Neural cell (in vitro differentiated cells): ENCODE measurements at regions not wholly inside any gene's neighbourhood (a gene's known extent, or its start where the extent isn't known, plus 50 kb on each side); places are given as distances from the start of the nearest gene placed in this dataset.

ENCODE experiments used
- H2AFZ ChIP-seq: fragments of 200-600, 300-800 bp; sonication (generic), shearing (Covaris generic); 2 replicates; pipeline ENCODE4 v1.6.0; 2014; ENCODE audit warnings: low read depth, mild to moderate bottlenecking, antibody characterized with exemption, low read length, moderate library complexity
- H3F3A ChIP-seq: fragments of 200-600 bp; shearing (Covaris generic); 2 replicates; pipeline ENCODE4 v1.6.1; 2016; ENCODE audit warnings: mild to moderate bottlenecking, moderate library complexity, mixed read lengths, antibody characterized with exemption, low read length; ENCODE audit not compliant: insufficient read depth, poor library complexity, severe bottlenecking
- H3K27ac ChIP-seq: fragments of 200-600, 300-800 bp; sonication (generic), shearing (Covaris generic); 2 replicates; pipeline ENCODE4 v1.5.1; 2014; ENCODE audit warnings: mild to moderate bottlenecking, low read length, moderate library complexity
- H3K27me3 ChIP-seq: fragments of 300-800, 200-600 bp; sonication (generic), shearing (Covaris generic); 2 replicates; pipeline ENCODE4 v1.6.0; 2014; ENCODE audit warnings: mild to moderate bottlenecking, low read depth, low read length, moderate library complexity; ENCODE audit not compliant: insufficient read depth
- H3K36me3 ChIP-seq: fragments of 300-800, 200-600 bp; sonication (generic), shearing (Covaris generic); 2 replicates; pipeline ENCODE4 v1.5.1; 2014; ENCODE audit warnings: mild to moderate bottlenecking, antibody characterized with exemption, low read length, moderate library complexity; ENCODE audit not compliant: insufficient read depth
- H3K4me2 ChIP-seq: fragments of 300-800, 200-600 bp; sonication (generic), shearing (Covaris generic); 2 replicates; pipeline ENCODE4 v1.6.0; 2014; ENCODE audit warnings: mild to moderate bottlenecking, low read length
- H3K4me3 ChIP-seq: fragments of 300-800, 200-600 bp; sonication (generic), shearing (Covaris generic); 2 replicates; pipeline ENCODE4 v1.5.1; 2014; ENCODE audit warnings: mild to moderate bottlenecking, low read length, moderate library complexity
- H3K79me2 ChIP-seq: fragments of 200-600 bp; shearing (Covaris generic); replicated peaks from 2 replicates; pipeline ENCODE4 v1.6.0; 2014; ENCODE audit warnings: mild to moderate bottlenecking, low read length, moderate library complexity; ENCODE audit not compliant: insufficient read depth
- H3K9ac ChIP-seq: fragments of 300-800, 200-600 bp; sonication (generic), shearing (Covaris generic); 2 replicates; pipeline ENCODE4 v1.6.1; 2016; ENCODE audit warnings: mild to moderate bottlenecking, low read length, mixed read lengths
- H3K9me2 ChIP-seq: fragments of 200-600 bp; shearing (Covaris generic); 2 replicates; pipeline ENCODE4 v1.6.1; 2016; ENCODE audit warnings: mild to moderate bottlenecking, low read length, mixed read lengths; ENCODE audit not compliant: insufficient read depth
- H3K9me3 ChIP-seq: fragments of 200-600, 300-800 bp; sonication (generic), shearing (Covaris generic); 2 replicates; pipeline ENCODE4 v1.6.1; 2016; ENCODE audit warnings: mild to moderate bottlenecking, mixed run types, low read length, moderate library complexity, mixed read lengths
- H4K20me1 ChIP-seq: fragments of 200-600 bp; shearing (Covaris generic); 2 replicates; pipeline ENCODE4 v1.6.1; 2016; ENCODE audit warnings: mild to moderate bottlenecking, mixed run types; ENCODE audit not compliant: insufficient read depth
- CTCF ChIP-seq: fragments of 450-650 bp; IDR thresholded peaks from 2 replicates; pipeline ENCODE4 v1.5.1; 2014; ENCODE audit warnings: antibody characterized with exemption, mild to moderate bottlenecking, moderate library complexity; ENCODE audit not compliant: poor library complexity, severe bottlenecking
- EZH2 ChIP-seq: fragments of 200-600, 300-800 bp; shearing (Covaris generic), sonication (generic); IDR thresholded peaks from 2 replicates; pipeline ENCODE4 v1.6.1; 2014; ENCODE audit warnings: antibody characterized with exemption, low read length, borderline replicate concordance, mild to moderate bottlenecking; ENCODE audit not compliant: insufficient read depth, poor library complexity, severe bottlenecking
- POLR2AphosphoS5 ChIP-seq: IDR thresholded peaks from 2 replicates; pipeline ENCODE4 v1.6.1; 2012
- RAD21 ChIP-seq: fragments of 450-650 bp; conservative IDR thresholded peaks from 2 replicates; pipeline ENCODE4 v1.6.1; 2014; ENCODE audit warnings: antibody characterized with exemption, mild to moderate bottlenecking, moderate library complexity
- REST ChIP-seq: IDR thresholded peaks from 2 replicates; pipeline ENCODE4 v1.6.1; 2012; ENCODE audit warnings: borderline replicate concordance
- SMC3 ChIP-seq: fragments of 450-650 bp; conservative IDR thresholded peaks from 2 replicates; pipeline ENCODE4 v1.6.1; 2014; ENCODE audit warnings: antibody characterized with exemption, mild to moderate bottlenecking, moderate library complexity; ENCODE audit not compliant: poor library complexity
- TAF1 ChIP-seq: IDR thresholded peaks from 2 replicates; pipeline ENCODE4 v1.6.1; 2012; ENCODE audit warnings: low read depth

- no peak overlapping the region for H3K4me2 ChIP-seq
- H3K27me3 ChIP-seq: no peaks in the 10 kb centered on the region
- no peaks in the 10 kb centered on the region for H3F3A ChIP-seq
- H4K20me1 ChIP-seq: no peaks in the 10 kb centered on the region
- H3K9me3 ChIP-seq: no peaks in the 10 kb centered on the region
- no peak overlapping the region for H3K9ac ChIP-seq
- no peak overlapping the region for H3K27ac ChIP-seq
- H3K36me3 ChIP-seq: no peaks in the 10 kb centered on the region
- no peak overlapping the region for H2AFZ ChIP-seq
- H3K79me2 ChIP-seq: no peaks in the 10 kb centered on the region
- H3K9me2 ChIP-seq: no peaks in the 10 kb centered on the region
- H3K4me3 ChIP-seq: no peak overlapping the region
- TF ChIP-seq RAD21: no peak
- no peak for TF ChIP-seq POLR2AphosphoS5
- no peak for TF ChIP-seq EZH2
- TF ChIP-seq REST: no peak
- TF ChIP-seq TAF1: no peak
- TF ChIP-seq SMC3: no peak
Measured at GRCh38 chr14:43052897-43053296, 1446.2 kb downstream of the LRFN5 start.

GRCh38 chr14:43043850-43044249, 1437.2 kb downstream of the LRFN5 start:
- TF ChIP-seq REST (no peak), CTCF (no peak), EZH2 (no peak)
- no peak overlapping the region for H3K4me3 ChIP-seq
- H3K36me3 ChIP-seq: no peaks in the 10 kb centered on the region
- H3K27ac ChIP-seq: no peak overlapping the region
- H2AFZ ChIP-seq: no peak overlapping the region
- H3K9ac ChIP-seq: no peak overlapping the region
- H4K20me1 ChIP-seq: no peaks in the 10 kb centered on the region
- no peaks in the 10 kb centered on the region for H3K27me3 ChIP-seq
- no peaks in the 10 kb centered on the region for H3F3A ChIP-seq
- H3K9me2 ChIP-seq: no peaks in the 10 kb centered on the region
- H3K79me2 ChIP-seq: no peaks in the 10 kb centered on the region
- no peak overlapping the region for H3K4me2 ChIP-seq
- H3K9me3 ChIP-seq: no peaks in the 10 kb centered on the region
